HG02884 (cell line): ENCODE measurements at regions not wholly inside any gene's neighbourhood (a gene's known extent, or its start where the extent isn't known, plus 50 kb on each side); places are given as distances from the start of the nearest gene placed in this dataset.
A peak's percentile ranks its signal among the peaks of the same experiment; 100 is the strongest.

ENCODE experiments used
- ATAC-seq: cut with Tn5 transposase; IDR thresholded peaks from one replicate; pipeline ENCODE4 v1.9.1; 2021; ENCODE audit warnings: mild to moderate bottlenecking, moderate library complexity; ENCODE audit not compliant: unreplicated experiment

- no peak for ATAC-seq
These were observed 68.7 kb upstream of the MDFIC start for GRCh38 chr7:114853189-114853588.

DNA sequence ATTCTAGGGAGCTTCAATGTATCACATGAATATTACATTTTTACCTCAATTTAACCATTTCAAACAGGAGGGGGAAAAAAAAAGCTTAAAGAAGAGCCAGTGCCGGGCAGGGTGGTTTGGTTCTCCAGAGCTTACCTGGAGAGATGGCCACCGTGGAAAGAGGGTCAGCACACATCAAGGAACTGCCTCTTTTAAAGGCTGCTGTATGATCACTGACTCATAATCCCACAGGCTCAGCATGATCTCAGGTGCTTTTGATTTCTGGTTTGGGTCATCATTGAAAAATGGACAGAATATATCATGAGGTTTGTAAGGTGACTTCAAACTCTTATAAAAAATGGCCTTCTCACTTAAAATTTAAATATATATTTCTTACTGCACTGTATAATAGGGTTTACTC is 67.5 kb upstream of the MDFIC start:
- ATAC-seq, result no peak

DNA sequence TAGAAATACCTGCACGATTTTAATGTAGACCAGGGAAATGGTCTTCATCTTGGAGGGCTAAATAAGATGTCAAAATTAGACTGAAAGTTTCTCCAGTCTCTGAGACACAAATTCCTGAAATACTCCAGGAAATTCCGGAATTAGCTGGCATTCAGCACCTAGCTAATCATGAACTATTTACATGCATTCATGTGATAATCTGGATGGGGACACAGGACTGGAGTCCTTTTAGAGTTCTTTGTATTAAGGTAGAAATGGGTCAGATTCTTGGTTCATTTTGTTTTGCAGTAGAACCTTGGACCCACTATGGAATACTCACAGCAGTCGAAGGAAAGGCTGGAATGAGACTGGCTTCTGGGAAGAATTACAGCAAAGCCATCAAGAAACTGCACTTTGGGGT is 65.3 kb upstream of the MDFIC start:
- no peak for ATAC-seq

DNA sequence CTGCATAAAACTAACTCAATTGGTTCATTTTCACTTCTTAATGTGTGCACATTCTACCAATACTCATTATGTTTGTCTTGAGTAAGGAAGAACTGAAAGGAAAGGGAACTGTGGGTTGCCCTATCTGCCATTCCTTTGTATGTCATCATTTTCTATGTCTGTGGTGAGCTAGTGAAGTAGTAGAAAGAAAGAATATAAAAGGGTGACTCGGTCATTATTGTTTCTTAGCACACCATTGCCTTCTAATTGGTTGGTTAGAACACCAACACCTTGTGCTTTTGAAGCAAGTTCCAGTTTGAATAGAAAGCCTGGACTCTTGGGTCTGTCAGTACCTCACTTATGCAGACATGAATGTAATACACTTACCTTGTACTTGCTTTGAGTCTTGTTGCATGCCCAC is 64.3 kb upstream of the MDFIC start:
- ATAC-seq, result no peak

- ATAC-seq, result no peak
These were observed 62.4 kb upstream of the MDFIC start for GRCh38 chr7:114859477-114859876.

GRCh38 chr7:114860206-114860605 is 61.7 kb upstream of the MDFIC start:
- ATAC-seq, result no peak

DNA sequence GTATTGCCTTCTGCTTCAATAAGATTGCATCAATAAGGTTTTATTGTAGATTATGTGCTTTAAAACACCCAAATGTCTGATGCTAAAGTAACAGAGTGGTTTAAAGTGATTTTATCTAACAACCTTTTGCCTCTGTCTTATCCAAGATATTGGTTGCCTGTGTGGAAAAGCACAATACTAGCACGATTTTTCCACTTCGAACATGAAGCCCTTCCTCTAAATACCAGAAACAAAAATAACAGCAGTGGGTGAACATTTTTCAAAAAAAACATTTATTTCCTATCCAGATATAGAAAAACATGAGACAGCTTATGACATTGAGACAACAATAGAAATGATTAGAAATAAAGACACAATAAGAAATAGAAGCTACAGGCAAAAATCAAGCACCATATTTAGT is 59.5 kb upstream of the MDFIC start:
- no peak for ATAC-seq

- no peak for ATAC-seq
These were observed 57.6 kb upstream of the MDFIC start for GRCh38 chr7:114864278-114864677.

- ATAC-seq, result peak; percentile 87
These were observed 56.3 kb upstream of the MDFIC start for GRCh38 chr7:114865564-114865963.
